Osteocyte (in vitro differentiated cells): ENCODE measurements at regions not wholly inside any gene's neighbourhood (a gene's known extent, or its start where the extent isn't known, plus 50 kb on each side); places are given as distances from the start of the nearest gene placed in this dataset.

Experiments used
- DNase-seq: peaks from one replicate; pipeline ENCODE4 v3.0.0; 2021; ENCODE audit warnings: mixed read lengths; ENCODE audit not compliant: unreplicated experiment; ENCODE audit errors: extremely low spot score
- H3K27ac Mint-ChIP-seq: one replicate; pipeline ENCODE4 v1.8.0; 2021; ENCODE audit warnings: mild to moderate bottlenecking, mixed read lengths; ENCODE audit not compliant: unreplicated experiment
- H3K27me3 Mint-ChIP-seq: one replicate; pipeline ENCODE4 v1.8.0; 2021; ENCODE audit warnings: mixed read lengths; ENCODE audit not compliant: unreplicated experiment
- H3K36me3 Mint-ChIP-seq: one replicate; pipeline ENCODE4 v1.8.0; 2021; ENCODE audit warnings: mixed read lengths; ENCODE audit not compliant: unreplicated experiment
- H3K4me1 Mint-ChIP-seq: one replicate; pipeline ENCODE4 v1.8.0; 2021; ENCODE audit warnings: mixed read lengths; ENCODE audit not compliant: unreplicated experiment
- H3K4me3 Mint-ChIP-seq: one replicate; pipeline ENCODE4 v1.8.0; 2021; ENCODE audit warnings: mild to moderate bottlenecking, moderate library complexity, mixed read lengths; ENCODE audit not compliant: unreplicated experiment
- H3K9me3 Mint-ChIP-seq: one replicate; pipeline ENCODE4 v1.8.0; 2021; ENCODE audit warnings: mixed read lengths; ENCODE audit not compliant: unreplicated experiment
- TF ChIP-seq, protein P1 (sequence below): fragments of 200-600 bp; sonication (generic); IDR thresholded peaks from 2 replicates; pipeline ENCODE4 v1.5.0; 2021; ENCODE audit warnings: antibody characterized with exemption, mild to moderate bottlenecking, moderate library complexity

DNA sequence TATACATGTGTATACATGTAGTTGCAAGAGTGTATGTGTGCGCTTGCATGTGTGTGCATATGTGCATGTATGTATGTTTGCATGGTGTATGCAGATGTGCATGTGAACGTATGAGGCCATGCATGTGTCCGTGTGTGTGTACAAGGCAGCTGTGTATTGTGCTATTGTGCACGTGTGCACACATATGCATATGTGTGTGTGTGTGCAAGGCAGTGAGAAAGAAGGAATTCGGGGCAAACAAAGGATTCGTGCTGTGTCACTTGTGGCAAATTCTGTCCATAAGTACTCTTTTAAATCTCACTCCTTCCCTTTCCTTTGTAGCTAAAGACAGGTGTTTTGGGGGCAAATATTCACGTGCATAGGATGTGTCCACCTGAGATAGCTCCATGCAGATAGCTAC lies 227.1 kb downstream of the VRK1 start:
- peaks cover 2% of the 10 kb centered on the region for H3K9me3 Mint-ChIP-seq
- no peak for DNase-seq
- no peak overlapping the region for H3K27ac Mint-ChIP-seq
- no peaks in the 10 kb centered on the region for H3K36me3 Mint-ChIP-seq
- H3K4me3 Mint-ChIP-seq: no peak overlapping the region
- H3K4me1 Mint-ChIP-seq: no peaks in the 10 kb centered on the region
- TF ChIP-seq, protein P1, sequence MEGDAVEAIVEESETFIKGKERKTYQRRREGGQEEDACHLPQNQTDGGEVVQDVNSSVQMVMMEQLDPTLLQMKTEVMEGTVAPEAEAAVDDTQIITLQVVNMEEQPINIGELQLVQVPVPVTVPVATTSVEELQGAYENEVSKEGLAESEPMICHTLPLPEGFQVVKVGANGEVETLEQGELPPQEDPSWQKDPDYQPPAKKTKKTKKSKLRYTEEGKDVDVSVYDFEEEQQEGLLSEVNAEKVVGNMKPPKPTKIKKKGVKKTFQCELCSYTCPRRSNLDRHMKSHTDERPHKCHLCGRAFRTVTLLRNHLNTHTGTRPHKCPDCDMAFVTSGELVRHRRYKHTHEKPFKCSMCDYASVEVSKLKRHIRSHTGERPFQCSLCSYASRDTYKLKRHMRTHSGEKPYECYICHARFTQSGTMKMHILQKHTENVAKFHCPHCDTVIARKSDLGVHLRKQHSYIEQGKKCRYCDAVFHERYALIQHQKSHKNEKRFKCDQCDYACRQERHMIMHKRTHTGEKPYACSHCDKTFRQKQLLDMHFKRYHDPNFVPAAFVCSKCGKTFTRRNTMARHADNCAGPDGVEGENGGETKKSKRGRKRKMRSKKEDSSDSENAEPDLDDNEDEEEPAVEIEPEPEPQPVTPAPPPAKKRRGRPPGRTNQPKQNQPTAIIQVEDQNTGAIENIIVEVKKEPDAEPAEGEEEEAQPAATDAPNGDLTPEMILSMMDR: no peak
- H3K27me3 Mint-ChIP-seq: no peaks in the 10 kb centered on the region

DNA sequence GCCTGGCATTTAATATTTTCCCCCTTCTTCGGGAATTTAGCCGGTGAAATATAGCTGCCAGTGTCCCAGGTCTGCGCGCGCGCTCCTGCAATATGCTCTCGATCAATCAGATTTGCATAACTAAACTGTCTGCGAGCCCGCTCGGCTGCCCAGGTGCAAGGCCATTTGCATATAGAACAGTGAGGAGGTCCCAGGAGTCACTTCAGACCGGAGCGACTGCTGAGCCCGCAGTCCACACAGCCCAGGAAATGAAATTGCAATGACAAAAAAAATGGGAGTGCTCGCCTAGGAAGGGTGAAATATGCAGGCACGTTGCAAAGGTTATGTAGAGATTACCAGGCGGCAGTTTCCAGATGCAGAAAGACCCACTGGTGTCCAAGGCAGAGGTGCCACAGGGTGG lies 228.5 kb downstream of the VRK1 start:
- no peak overlapping the region for H3K4me3 Mint-ChIP-seq
- H3K9me3 Mint-ChIP-seq: peaks cover 12% of the 10 kb centered on the region
- no peak overlapping the region for H3K27ac Mint-ChIP-seq
- no peaks in the 10 kb centered on the region for H3K4me1 Mint-ChIP-seq
- no peaks in the 10 kb centered on the region for H3K27me3 Mint-ChIP-seq
- TF ChIP-seq, protein P1: no peak
- no peaks in the 10 kb centered on the region for H3K36me3 Mint-ChIP-seq
- no peak for DNase-seq

DNA sequence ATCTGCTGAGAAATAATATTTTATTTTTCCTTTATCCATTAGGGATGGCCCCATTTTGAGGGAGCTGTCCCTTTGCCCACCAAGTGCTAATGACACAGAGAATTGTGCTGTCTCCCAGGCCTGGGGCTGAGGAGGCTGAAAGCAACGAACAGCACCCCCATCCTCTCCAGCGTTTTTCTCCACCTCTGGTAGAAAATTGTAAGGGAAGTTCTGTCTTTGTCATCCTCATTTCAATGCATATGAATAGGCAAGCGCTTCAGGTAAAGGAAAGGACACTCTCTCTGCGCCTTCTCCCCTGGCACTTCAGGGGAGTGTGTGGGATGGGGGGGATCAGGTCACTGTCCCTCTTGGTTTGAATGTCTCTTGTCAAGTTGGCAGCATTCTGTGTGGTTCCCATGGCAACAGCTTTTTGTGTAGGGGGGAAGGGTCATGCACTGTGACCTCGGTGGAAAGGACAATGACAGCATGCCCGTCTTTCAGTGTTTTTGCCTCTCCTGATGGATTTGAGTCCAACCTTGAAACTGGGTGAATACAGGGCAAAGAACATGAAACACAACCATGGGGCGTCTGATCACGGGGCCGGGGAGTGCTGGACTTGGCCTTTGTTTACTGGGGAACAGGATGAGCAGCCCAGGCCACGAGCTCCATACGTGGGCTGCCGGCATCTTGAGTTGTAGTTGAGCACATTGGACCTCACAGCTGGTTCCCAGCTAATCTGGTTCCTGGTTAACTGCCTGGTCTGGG lies 230.2 kb downstream of the VRK1 start:
- no peak overlapping the region for H3K4me3 Mint-ChIP-seq
- H3K27ac Mint-ChIP-seq: no peak overlapping the region
- H3K4me1 Mint-ChIP-seq: no peaks in the 10 kb centered on the region
- TF ChIP-seq, protein P1: no peak
- no peaks in the 10 kb centered on the region for H3K36me3 Mint-ChIP-seq
- peaks cover 20% of the 10 kb centered on the region for H3K9me3 Mint-ChIP-seq
- peaks cover 3% of the 10 kb centered on the region for H3K27me3 Mint-ChIP-seq
- no peak for DNase-seq

DNA sequence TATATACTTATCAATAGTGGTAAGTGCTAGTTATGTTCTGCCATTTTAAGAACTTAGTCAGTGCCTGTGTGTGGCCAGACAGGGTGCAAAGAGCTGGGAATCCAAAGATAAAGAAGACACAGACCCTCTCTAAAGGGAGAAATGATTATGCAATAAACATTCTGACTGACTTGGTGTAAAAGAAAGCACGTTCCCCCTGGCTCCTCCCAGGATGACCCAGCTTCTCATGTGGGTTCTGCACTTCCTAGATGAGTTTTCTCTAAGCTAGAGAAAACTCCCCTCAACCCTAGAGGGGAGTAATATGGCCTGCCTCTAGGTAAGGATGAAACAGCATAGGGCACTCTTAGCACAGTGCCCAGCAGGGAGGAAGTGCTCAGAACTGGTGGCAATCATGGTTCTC lies 231.2 kb downstream of the VRK1 start:
- no peak for DNase-seq
- Mint-ChIP-seq H3K4me1 (no peaks in the 10 kb centered on the region), H3K9me3 (peaks cover 20% of the 10 kb centered on the region), H3K27ac (no peak overlapping the region), H3K4me3 (no peak overlapping the region), H3K27me3 (peaks cover 4% of the 10 kb centered on the region), H3K36me3 (no peaks in the 10 kb centered on the region)
- TF ChIP-seq, protein P1: no peak

DNA sequence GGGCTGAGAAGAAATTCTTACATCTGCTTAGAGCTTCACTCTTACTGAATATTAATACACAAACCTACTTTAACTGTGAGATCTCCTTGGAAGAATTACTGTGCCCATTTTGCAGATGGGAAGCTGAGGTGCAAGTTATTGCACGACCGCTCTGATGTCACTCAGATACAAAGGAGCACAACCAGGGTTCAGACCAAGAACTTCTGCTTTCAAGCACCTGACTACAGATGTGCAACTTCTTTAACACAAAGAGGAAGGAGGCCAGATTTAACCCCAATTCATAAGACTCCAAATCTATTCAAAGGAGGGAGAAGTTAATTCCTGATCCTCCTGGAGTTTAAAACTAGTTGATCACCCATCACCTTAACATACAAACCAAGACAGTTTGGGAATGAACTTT lies 232.6 kb downstream of the VRK1 start:
- DNase-seq: no peak
- H3K27ac Mint-ChIP-seq: no peak overlapping the region
- H3K4me3 Mint-ChIP-seq: no peak overlapping the region
- TF ChIP-seq, protein P1: no peak
- H3K36me3 Mint-ChIP-seq: no peaks in the 10 kb centered on the region
- peaks cover 20% of the 10 kb centered on the region for H3K9me3 Mint-ChIP-seq
- H3K27me3 Mint-ChIP-seq: peaks cover 4% of the 10 kb centered on the region
- H3K4me1 Mint-ChIP-seq: no peaks in the 10 kb centered on the region
